Body of pancreas (tissue), 4 donors: ENCODE measurements at regions not wholly inside any gene's neighbourhood (a gene's known extent, or its start where the extent isn't known, plus 50 kb on each side); places are given as distances from the start of the nearest gene placed in this dataset.

Experiments
- ATAC-seq: fragments of 150-250 bp; one replicate; pipeline ENCODE4 v1.9.1; 2016
- DNase-seq, 4 donors: peaks; one replicate each; pipeline ENCODE4 v3.0.0-alpha.2; 2019
- H3K27ac ChIP-seq, 4 donors: fragments of 200-600 bp; sonication (generic); 1 replicate in 3 of 4; 2 replicates in 1 of 4; pipeline versions ENCODE4 v1.5.1 to v1.6.1; 2016 to 2019; ENCODE audit warnings: mild to moderate bottlenecking in 1 of 4, mixed read lengths in 1 of 4, moderate library complexity in 1 of 4
- H3K27me3 ChIP-seq, 2 donors: fragments of 200-600 bp; sonication (generic); one replicate each; pipeline ENCODE4 v1.6.0; 2016; ENCODE audit warnings: mild to moderate bottlenecking in 1 of 2
- H3K36me3 ChIP-seq, 2 donors: fragments of 200-600 bp; sonication (generic); replicated peaks in 1 of 2; 2 replicates each; pipeline ENCODE4 v1.5.1; 2016; ENCODE audit warnings: low read depth in 2 of 2; ENCODE audit not compliant: insufficient read depth in 1 of 2
- H3K4me1 ChIP-seq: fragments of 200-600 bp; sonication (generic); one replicate; pipeline ENCODE4 v1.6.0; 2016
- H3K4me3 ChIP-seq, 2 donors: fragments of 200-600 bp; sonication (generic); 1 replicate in 1 of 2; 2 replicates in 1 of 2; pipeline ENCODE4 v1.5.1; 2016 to 2019
- H3K9me3 ChIP-seq, 3 donors: fragments of 200-600 bp; sonication (generic); 1 replicate in 2 of 3; 2 replicates in 1 of 3; pipeline ENCODE4 v1.5.1; 2016
- POLR2A ChIP-seq, 3 donors: fragments of 450-650 bp; IDR thresholded peaks; one replicate each; pipeline ENCODE4 v1.6.1; 2016; ENCODE audit warnings: antibody characterized with exemption in 3 of 3, mild to moderate bottlenecking in 2 of 3
- WGBS, 2 donors: methylation state at CpG; one replicate each; pipeline ENCODE4 v1.1.5; 2017; 5-methylcytosine and 5-hydroxymethylcytosine counted together
- intact Hi-C: fragments of 100-400 bp; cut with DNase I; formaldehyde crosslinking; loops from one replicate; pipeline ENCODE4 v1.15.1; 2023
- TF ChIP-seq, protein P1 (sequence below), 7 experiments: fragments of 450-650 bp in 4 of 7; fragments of 200-600 bp in 3 of 7; sonication (generic) in 3 of 7; IDR thresholded peaks; one replicate each; pipeline ENCODE4 v1.5.1; 2016 to 2019; ENCODE audit warnings: antibody characterized with exemption in 7 of 7

DNA sequence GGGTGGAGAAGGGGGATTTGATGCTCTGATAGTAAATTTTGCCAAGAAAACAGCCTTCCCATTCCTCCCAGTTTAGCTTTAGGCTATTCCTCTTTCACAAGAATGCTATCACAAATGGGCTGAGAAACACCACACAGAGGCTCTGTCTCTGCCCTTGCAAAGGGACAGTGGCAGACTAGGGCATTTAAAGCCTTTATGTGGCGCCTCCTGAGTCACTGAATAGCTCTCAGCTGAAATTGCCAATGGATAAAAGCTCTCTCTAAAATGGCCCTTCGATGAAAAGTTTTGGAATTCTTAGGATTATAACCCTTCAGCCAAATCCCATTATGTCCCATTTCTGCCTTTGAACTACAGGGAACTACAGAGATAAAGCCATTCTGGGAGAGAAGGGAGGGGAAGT, 1000.4 kb downstream of the ADGRL2 start:
- Histone ChIP-seq H3K27ac (no peak overlapping the region), H3K27me3 (no peaks in the 10 kb centered on the region), H3K9me3 (no peaks in the 10 kb centered on the region), H3K36me3 (no peaks in the 10 kb centered on the region), H3K4me3 (no peak overlapping the region), H3K4me1 (no peaks in the 10 kb centered on the region)
- no peak for DNase-seq
- TF ChIP-seq, protein P1, sequence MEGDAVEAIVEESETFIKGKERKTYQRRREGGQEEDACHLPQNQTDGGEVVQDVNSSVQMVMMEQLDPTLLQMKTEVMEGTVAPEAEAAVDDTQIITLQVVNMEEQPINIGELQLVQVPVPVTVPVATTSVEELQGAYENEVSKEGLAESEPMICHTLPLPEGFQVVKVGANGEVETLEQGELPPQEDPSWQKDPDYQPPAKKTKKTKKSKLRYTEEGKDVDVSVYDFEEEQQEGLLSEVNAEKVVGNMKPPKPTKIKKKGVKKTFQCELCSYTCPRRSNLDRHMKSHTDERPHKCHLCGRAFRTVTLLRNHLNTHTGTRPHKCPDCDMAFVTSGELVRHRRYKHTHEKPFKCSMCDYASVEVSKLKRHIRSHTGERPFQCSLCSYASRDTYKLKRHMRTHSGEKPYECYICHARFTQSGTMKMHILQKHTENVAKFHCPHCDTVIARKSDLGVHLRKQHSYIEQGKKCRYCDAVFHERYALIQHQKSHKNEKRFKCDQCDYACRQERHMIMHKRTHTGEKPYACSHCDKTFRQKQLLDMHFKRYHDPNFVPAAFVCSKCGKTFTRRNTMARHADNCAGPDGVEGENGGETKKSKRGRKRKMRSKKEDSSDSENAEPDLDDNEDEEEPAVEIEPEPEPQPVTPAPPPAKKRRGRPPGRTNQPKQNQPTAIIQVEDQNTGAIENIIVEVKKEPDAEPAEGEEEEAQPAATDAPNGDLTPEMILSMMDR (IDR thresholded peaks at IDR 0.05), result no peak
- no peak for TF ChIP-seq POLR2A (IDR thresholded peaks at IDR 0.05)
- WGBS, 2 donors, result 79 to 84% methylated on average over 2 of the region's 2 CpGs
- intact Hi-C loops, result no loop called here
- ATAC-seq, result no peak

DNA sequence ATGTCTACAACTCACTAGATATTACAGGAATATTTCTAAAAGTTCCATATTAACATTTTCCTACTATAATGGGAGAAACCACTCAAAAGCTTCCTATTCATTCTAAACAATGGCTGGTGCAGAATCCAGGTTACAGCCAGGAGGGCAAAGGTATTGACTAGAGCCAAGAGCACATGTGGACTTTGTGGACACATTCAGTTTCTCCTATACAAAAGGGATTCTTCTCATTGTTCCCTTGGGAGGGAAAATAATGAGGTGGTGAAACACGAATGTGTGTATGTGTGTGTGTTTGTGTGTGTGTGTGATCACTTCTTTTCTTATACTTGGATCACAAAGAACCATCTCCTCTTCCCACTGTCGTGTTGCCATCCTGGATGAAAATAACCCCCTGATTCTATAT, 1000.0 kb downstream of the ADGRL2 start:
- no peaks in the 10 kb centered on the region for H3K27me3 ChIP-seq
- TF ChIP-seq POLR2A (IDR thresholded peaks at IDR 0.05), result no peak
- TF ChIP-seq, protein P1 (IDR thresholded peaks at IDR 0.05), result no peak
- H3K4me1 ChIP-seq, result no peaks in the 10 kb centered on the region
- WGBS, 2 donors, result 50 to 59% methylated on average over 2 of the region's 2 CpGs
- H3K4me3 ChIP-seq, result no peak overlapping the region
- intact Hi-C loops, result no loop called here
- no peaks in the 10 kb centered on the region for H3K36me3 ChIP-seq
- no peaks in the 10 kb centered on the region for H3K9me3 ChIP-seq
- no peak for ATAC-seq
- no peak for DNase-seq
- no peak overlapping the region for H3K27ac ChIP-seq

DNA sequence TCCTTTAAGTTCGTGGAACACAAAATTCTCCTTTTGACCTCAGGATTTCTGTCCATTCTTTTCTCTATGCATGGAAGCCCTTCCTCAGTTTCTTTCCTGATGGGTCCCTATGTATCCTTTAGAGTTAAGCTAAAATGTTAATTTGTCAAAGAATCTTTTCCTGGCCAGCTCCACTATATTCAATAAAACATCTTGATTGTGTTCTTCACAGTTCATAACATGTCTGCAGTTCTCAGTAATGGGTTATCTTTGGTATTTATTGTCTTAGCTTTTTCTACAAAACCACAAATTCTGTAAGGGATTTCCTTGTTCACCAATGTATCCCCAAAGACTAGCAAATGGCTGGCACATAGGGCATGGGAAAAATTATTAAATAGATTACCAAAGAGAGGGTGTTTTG, 998.5 kb downstream of the ADGRL2 start:
- no peak for ATAC-seq

DNA sequence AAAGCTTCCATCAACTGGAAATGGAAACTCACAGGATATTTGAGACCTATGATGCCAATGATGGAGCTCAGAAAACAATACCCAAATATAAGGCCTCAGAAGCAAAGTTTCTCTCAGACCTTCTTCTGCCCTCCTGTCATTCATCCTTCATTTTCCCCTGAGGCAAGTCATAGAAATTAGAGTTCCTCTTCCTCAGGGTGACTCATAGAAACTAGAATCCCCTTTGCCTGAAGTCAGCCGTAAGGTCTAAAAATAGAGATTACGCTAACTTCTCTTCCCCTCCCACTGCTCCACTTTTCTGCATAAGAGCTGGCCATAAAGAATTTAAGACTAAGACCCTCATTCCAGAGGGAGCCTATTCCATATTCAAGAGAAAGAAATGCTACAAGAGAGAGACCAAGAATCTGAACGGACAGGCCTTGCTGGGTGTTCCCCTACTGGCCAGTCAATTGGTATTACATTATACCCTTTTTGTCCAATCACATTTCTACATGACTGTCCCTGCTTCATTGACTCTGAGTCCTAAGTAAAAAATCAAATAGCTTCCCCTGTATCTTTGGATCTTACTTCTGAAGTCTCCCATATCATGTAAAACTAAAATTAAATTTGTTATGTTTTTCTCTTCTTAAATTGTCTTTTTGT, 994.9 kb downstream of the ADGRL2 start:
- TF ChIP-seq, protein P1 (IDR thresholded peaks at IDR 0.05), result no peak
- TF ChIP-seq POLR2A (IDR thresholded peaks at IDR 0.05), result no peak
- Histone ChIP-seq H3K9me3 (peaks cover 0 to 3% (median 0%) of the 10 kb centered on the region in 3 donors), H3K36me3 (no peaks in the 10 kb centered on the region), H3K4me1 (no peaks in the 10 kb centered on the region), H3K27me3 (no peaks in the 10 kb centered on the region), H3K27ac (no peak overlapping the region), H3K4me3 (no peak overlapping the region)
- 84 to 86% methylated on average over 3 of the region's 3 CpGs for WGBS, 2 donors
- no peak for ATAC-seq
- intact Hi-C loops, result no loop called here
- DNase-seq, result no peak

More for the DNA sequence above, 998.5 kb downstream of the ADGRL2 start:
- H3K27me3 ChIP-seq, result no peaks in the 10 kb centered on the region
- no peaks in the 10 kb centered on the region for H3K4me1 ChIP-seq
- H3K36me3 ChIP-seq, result no peaks in the 10 kb centered on the region
- no peak for TF ChIP-seq POLR2A (IDR thresholded peaks at IDR 0.05)
- TF ChIP-seq, protein P1 (IDR thresholded peaks at IDR 0.05), result no peak
- DNase-seq, result no peak
- H3K9me3 ChIP-seq, result no peaks in the 10 kb centered on the region
- H3K27ac ChIP-seq, result no peak overlapping the region
- 0 to 82% methylated on average over 1 of the region's 1 CpG for WGBS, 2 donors
- intact Hi-C loops, result no loop called here
- H3K4me3 ChIP-seq, result no peak overlapping the region

DNA sequence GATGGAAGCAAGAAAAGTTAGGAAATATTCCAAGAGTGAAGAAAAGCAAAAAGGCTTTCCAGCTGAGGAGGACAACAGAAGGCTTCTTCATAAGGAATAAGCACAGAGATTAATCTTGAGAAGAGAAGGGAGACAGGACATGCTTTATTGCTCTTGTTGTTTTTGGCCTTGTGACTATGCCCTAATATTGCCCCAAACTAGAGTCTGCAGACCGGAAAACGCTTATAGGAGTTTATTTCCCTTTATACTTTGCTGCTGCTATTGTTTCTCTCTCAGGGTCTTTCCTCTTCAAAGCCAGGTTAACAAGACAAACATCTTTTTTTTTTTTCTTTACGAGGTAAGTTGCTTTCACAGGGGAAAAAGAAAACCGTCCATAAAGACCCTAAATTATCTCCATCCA, 991.4 kb downstream of the ADGRL2 start:
- intact Hi-C loops, result no loop called here
- no peak overlapping the region for H3K4me3 ChIP-seq
- peaks cover 0 to 9% (median 0%) of the 10 kb centered on the region in 3 donors for H3K9me3 ChIP-seq

More for the DNA sequence above, 991.4 kb downstream of the ADGRL2 start:
- H3K36me3 ChIP-seq, result no peaks in the 10 kb centered on the region
- H3K4me1 ChIP-seq, result no peaks in the 10 kb centered on the region
- ATAC-seq (no peak), DNase-seq (no peak)
- TF ChIP-seq POLR2A (IDR thresholded peaks at IDR 0.05), result no peak
- TF ChIP-seq, protein P1 (IDR thresholded peaks at IDR 0.05), result no peak
- no peak overlapping the region for H3K27ac ChIP-seq
- WGBS, 2 donors, result 56 to 61% methylated on average over 4 of the region's 4 CpGs
- no peaks in the 10 kb centered on the region for H3K27me3 ChIP-seq
